ENCODE measurements at regions not wholly inside any gene's neighbourhood (a gene's known extent, or its start where the extent isn't known, plus 50 kb on each side); places are given as distances from the start of the nearest gene placed in this dataset.

DNA sequence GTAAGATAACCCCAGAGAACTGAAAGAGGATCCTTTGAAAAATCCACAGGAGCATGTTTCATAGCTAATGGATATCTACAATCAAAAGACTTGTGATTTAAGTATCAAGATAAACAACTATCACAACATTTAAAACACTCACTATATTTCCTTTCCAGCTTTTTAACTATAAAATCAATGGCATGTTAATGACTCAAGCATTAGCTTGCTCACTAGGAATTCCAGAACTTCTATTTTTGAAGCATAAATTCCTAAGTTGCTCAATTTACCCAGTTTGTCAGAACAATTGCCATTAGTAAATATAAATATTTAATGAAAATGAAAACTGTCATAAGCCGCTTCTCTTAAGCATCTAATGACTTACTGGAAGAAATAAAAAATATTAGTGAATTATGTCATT, 355.3 kb downstream of the PRELID2 start:
- DNase-seq (ENCODE audit: low spot score in 2 of 2, unreplicated experiment in 2 of 2), result no peak
- Mint-ChIP-seq H3K27me3 (ENCODE audit: low read depth) (no peaks in the 10 kb centered on the region), H3K36me3 (no peaks in the 10 kb centered on the region), H3K9me3 (no peaks in the 10 kb centered on the region), H3K4me1 (peaks cover 9% of the 10 kb centered on the region), H3K4me3 (no peak overlapping the region), H3K27ac (no peak overlapping the region)
- no peak for TF ChIP-seq CTCF (IDR thresholded peaks at IDR 0.05; ENCODE audit: unreplicated experiment)

GRCh38 chr5:145479271-145479670, 355.9 kb downstream of the PRELID2 start:
- H3K4me1 Mint-ChIP-seq, result peaks cover 9% of the 10 kb centered on the region
- H3K27me3 Mint-ChIP-seq (ENCODE audit: low read depth), result no peaks in the 10 kb centered on the region
- no peak for TF ChIP-seq CTCF (IDR thresholded peaks at IDR 0.05; ENCODE audit: unreplicated experiment)
- no peaks in the 10 kb centered on the region for H3K9me3 Mint-ChIP-seq
- no peak for DNase-seq (ENCODE audit: low spot score in 2 of 2, unreplicated experiment in 2 of 2)
- no peak overlapping the region for H3K4me3 Mint-ChIP-seq
- no peak overlapping the region for H3K27ac Mint-ChIP-seq
- no peaks in the 10 kb centered on the region for H3K36me3 Mint-ChIP-seq

GRCh38 chr5:145478651-145479050, 356.5 kb downstream of the PRELID2 start:
- TF ChIP-seq CTCF (IDR thresholded peaks at IDR 0.05; ENCODE audit: unreplicated experiment), result no peak
- Mint-ChIP-seq H3K4me3 (no peak overlapping the region), H3K4me1 (peaks cover 9% of the 10 kb centered on the region), H3K27ac (no peak overlapping the region), H3K36me3 (no peaks in the 10 kb centered on the region), H3K9me3 (no peaks in the 10 kb centered on the region), H3K27me3 (ENCODE audit: low read depth) (no peaks in the 10 kb centered on the region)
- no peak for DNase-seq (ENCODE audit: low spot score in 2 of 2, unreplicated experiment in 2 of 2)

DNA sequence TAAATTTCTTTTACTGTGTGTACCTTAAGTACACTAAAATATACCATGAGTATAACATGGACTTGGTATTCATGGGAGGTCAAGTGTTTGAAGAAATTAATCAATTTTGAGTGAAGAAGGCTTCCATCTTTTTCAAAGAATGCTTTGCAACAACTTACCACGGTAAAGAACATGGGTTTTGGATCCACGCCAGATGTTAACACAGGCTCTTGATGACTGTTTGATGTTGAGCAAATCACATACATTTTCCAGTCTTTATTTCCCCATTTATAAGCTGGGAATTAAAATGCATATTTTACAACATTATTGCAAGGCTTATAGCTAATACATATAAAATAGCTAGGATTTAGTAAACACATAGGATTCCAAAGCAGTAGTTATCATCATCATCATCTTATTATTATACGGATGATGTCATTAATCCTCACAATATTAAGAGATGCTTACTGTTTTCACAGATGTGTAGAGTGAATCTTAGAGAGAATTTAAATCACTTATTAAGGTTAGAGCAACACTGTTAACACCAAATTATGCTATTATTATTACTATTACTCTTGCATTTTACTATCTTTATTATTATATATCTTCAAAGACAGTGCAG, 362.0 kb downstream of the PRELID2 start:
- no peak for TF ChIP-seq CTCF (IDR thresholded peaks at IDR 0.05; ENCODE audit: unreplicated experiment)
- H3K4me1 Mint-ChIP-seq, result peaks cover 31% of the 10 kb centered on the region
- no peaks in the 10 kb centered on the region for H3K27me3 Mint-ChIP-seq (ENCODE audit: low read depth)
- no peak overlapping the region for H3K27ac Mint-ChIP-seq
- H3K36me3 Mint-ChIP-seq, result no peaks in the 10 kb centered on the region
- H3K4me3 Mint-ChIP-seq, result no peak overlapping the region
- no peak for DNase-seq (ENCODE audit: low spot score in 2 of 2, unreplicated experiment in 2 of 2)
- no peaks in the 10 kb centered on the region for H3K9me3 Mint-ChIP-seq

- no peak overlapping the region for H3K27ac Mint-ChIP-seq
- H3K27me3 Mint-ChIP-seq (ENCODE audit: low read depth), result no peaks in the 10 kb centered on the region
- TF ChIP-seq CTCF (IDR thresholded peaks at IDR 0.05; ENCODE audit: unreplicated experiment), result no peak
- H3K4me3 Mint-ChIP-seq, result no peak overlapping the region
- H3K9me3 Mint-ChIP-seq, result no peaks in the 10 kb centered on the region
- DNase-seq (ENCODE audit: low spot score in 2 of 2, unreplicated experiment in 2 of 2), result no peak
- H3K36me3 Mint-ChIP-seq, result no peaks in the 10 kb centered on the region
- peaks cover 31% of the 10 kb centered on the region for H3K4me1 Mint-ChIP-seq
Measured at GRCh38 chr5:145471831-145472612, 363.1 kb downstream of the PRELID2 start.

Data from mesothelial cell of epicardium (in vitro differentiated cells).